ENCODE measurements at regions not wholly inside any gene's neighbourhood (a gene's known extent, or its start where the extent isn't known, plus 50 kb on each side); places are given as distances from the start of the nearest gene placed in this dataset.

DNA sequence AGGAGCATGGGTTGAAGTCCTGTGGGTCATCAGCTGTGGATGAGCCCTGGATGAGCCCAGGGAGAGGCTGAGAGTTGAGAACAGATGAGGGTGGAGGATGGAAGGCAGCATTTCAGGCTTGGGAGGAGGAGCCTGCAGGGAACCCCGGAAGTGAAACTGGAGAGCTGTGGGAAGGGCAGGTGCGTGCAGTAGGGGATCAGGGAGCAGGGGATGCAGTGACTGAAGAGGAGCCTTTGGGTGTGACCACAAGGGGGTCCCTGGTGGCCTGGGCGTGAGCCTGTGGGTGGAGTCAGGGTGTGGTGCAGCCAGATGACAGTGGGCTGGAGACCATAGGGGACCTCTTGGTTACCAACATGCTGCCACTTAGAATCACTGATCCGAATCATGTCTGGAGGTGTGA is 115.5 kb downstream of the PAPOLA start:
- H3K4me3 Mint-ChIP-seq = no peak overlapping the region
- no peaks in the 10 kb centered on the region for H3K36me3 Mint-ChIP-seq (ENCODE audit: low read depth)

DNA sequence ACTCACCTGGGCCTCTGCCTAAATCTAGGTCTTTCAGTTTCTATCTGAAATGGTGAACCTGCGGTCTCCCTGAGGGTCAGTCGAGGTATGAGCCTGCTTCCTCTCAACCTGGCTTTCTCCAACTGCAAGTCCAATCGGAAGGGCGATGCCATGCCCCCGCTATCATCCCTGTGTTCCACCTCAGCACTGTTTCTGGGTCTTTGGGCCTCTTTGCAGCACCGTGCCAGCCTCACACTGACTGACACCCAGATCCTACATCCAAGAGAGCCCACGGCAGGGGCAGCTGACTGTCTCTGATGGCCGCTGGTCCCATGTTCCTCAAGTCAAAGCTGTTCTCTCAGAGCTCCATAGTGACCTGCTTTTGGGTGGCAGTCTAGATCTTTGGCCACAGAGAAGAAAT is 120.7 kb downstream of the PAPOLA start:
- H3K4me1 Mint-ChIP-seq = no peaks in the 10 kb centered on the region
- DNase-seq (ENCODE audit: low read depth, low spot score) = no peak
- no peak overlapping the region for H3K4me3 Mint-ChIP-seq
- TF ChIP-seq, protein P1, sequence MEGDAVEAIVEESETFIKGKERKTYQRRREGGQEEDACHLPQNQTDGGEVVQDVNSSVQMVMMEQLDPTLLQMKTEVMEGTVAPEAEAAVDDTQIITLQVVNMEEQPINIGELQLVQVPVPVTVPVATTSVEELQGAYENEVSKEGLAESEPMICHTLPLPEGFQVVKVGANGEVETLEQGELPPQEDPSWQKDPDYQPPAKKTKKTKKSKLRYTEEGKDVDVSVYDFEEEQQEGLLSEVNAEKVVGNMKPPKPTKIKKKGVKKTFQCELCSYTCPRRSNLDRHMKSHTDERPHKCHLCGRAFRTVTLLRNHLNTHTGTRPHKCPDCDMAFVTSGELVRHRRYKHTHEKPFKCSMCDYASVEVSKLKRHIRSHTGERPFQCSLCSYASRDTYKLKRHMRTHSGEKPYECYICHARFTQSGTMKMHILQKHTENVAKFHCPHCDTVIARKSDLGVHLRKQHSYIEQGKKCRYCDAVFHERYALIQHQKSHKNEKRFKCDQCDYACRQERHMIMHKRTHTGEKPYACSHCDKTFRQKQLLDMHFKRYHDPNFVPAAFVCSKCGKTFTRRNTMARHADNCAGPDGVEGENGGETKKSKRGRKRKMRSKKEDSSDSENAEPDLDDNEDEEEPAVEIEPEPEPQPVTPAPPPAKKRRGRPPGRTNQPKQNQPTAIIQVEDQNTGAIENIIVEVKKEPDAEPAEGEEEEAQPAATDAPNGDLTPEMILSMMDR (conservative IDR thresholded peaks at IDR 0.05) = no peak
- no peak overlapping the region for H3K27ac Mint-ChIP-seq (ENCODE audit: unreplicated experiment)
- H3K36me3 Mint-ChIP-seq (ENCODE audit: low read depth) = no peaks in the 10 kb centered on the region
- H3K27me3 Mint-ChIP-seq (ENCODE audit: low read depth) = peaks cover 15% of the 10 kb centered on the region
- H3K9me3 Mint-ChIP-seq = no peaks in the 10 kb centered on the region

More for the DNA sequence above, 115.5 kb downstream of the PAPOLA start:
- TF ChIP-seq, protein P1 (conservative IDR thresholded peaks at IDR 0.05) = no peak
- Mint-ChIP-seq H3K27me3 (ENCODE audit: low read depth) (peaks cover 38% of the 10 kb centered on the region), H3K4me1 (no peaks in the 10 kb centered on the region), H3K9me3 (no peaks in the 10 kb centered on the region), H3K27ac (ENCODE audit: unreplicated experiment) (no peak overlapping the region)
- DNase-seq (ENCODE audit: low read depth, low spot score) = no peak

DNA sequence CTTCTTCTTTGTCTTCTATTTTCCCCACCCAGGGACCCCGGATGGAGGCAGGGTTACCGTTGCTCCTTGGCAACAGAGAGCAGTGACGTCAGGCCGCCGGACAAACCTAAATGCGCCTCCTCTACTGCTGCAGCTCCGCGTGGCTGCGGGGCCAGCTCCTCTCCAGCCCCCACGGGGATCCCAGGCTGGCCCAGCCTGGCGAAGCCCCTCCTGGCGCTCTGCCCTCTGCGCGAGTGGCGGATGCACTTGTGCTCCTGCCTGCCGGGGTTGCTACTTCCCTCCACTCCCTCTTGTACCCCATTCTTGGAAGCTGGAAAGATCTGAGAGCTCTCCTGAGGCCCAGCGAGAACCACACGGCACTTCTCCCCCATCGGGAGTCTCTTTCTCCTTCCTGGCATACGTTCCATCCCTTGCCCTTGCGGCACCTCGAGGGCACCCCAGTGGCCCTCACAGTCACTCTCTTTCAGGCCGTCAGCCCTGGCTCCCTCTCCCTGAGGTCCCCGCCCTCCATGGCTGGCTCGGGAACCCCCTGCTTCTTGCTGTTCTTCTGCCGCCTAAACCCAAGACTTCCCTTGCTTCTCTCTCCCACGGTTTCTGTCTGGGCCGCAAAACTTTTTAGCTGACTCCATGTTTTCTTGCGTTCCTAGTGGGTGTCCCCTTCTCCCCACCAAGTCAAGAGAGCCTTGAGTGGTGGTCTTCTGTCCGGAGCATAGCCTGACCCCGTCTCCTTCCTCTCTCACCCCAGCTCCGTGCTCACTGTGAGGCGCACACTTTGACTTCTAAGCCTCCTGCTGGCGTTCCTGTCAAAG is 121.7 kb downstream of the PAPOLA start:
- no peaks in the 10 kb centered on the region for H3K9me3 Mint-ChIP-seq
- no peak overlapping the region for H3K4me3 Mint-ChIP-seq
- H3K36me3 Mint-ChIP-seq (ENCODE audit: low read depth) = no peaks in the 10 kb centered on the region
- H3K4me1 Mint-ChIP-seq = no peaks in the 10 kb centered on the region
- TF ChIP-seq, protein P1 (conservative IDR thresholded peaks at IDR 0.05) = no peak
- H3K27me3 Mint-ChIP-seq (ENCODE audit: low read depth) = peaks cover 15% of the 10 kb centered on the region
- no peak overlapping the region for H3K27ac Mint-ChIP-seq (ENCODE audit: unreplicated experiment)
- no peak for DNase-seq (ENCODE audit: low read depth, low spot score)

DNA sequence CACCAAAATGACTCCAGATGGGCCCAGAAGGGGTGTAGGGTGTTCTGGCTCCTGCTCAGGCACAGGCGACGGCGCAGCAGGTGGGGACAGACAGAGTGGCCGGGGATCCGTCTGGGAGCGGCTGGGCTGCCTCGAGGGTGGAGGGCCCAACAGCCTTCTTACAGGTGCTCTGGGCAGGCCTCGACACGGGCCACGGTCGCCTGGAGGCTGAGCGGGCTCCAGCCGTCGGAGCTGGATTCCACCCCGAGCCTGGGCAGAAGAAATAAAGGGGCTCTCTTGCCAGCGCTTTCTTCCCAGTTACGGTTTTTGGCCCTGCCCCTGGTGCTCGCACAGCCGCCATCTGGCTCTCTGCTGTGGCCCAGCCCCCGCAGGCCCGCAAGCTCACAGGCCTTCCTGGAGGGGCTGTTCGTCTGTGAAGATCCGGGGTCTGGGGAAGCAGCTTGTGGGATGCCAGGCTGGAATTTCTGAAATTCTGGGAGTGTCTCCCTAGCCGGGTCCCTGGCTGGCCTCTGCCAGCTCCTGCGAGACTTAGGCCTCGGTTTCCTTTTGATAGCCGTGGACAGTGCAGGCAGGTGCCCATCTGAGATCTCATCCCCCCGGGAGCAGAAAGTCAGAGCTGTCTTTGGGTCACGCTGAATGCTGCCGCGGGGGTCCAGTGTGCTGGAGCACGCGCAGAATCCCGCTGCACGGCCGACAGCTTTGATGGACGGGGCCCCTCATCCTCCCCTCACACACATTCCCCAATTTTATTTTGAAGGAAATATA is 122.7 kb downstream of the PAPOLA start:
- no peak for DNase-seq (ENCODE audit: low read depth, low spot score)
- H3K9me3 Mint-ChIP-seq = no peaks in the 10 kb centered on the region
- no peaks in the 10 kb centered on the region for H3K36me3 Mint-ChIP-seq (ENCODE audit: low read depth)
- no peaks in the 10 kb centered on the region for H3K4me1 Mint-ChIP-seq
- no peak overlapping the region for H3K4me3 Mint-ChIP-seq
- no peak overlapping the region for H3K27ac Mint-ChIP-seq (ENCODE audit: unreplicated experiment)
- H3K27me3 Mint-ChIP-seq (ENCODE audit: low read depth) = peaks cover 13% of the 10 kb centered on the region
- TF ChIP-seq, protein P1 (conservative IDR thresholded peaks at IDR 0.05) = no peak

DNA sequence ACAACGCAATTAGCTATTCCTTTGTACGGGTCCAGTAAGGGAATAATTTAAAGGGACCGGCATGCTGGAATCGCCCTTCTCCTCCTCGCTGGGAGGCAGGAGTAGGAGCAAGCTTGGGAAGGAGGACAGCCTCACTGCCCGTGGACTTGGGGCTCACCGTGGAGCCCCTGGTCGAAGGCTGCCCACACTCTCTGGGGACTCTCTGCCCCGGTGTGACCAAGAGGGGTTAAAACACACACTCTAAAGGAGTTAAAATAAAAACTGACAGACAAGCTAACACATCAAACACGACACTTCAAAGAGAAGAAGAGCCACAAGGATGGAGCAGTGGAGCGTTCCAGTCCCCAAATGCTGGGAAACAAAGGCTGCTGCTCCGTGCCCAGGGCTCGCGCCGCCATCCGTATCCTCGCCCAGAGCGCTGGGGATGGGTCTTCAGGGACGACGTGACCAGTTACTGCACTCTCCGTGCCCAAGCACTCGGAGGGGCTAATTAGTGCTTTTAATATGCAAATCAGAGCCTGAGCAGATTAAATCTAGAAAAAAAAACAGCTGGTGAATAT is 123.3 kb downstream of the PAPOLA start:
- Mint-ChIP-seq H3K4me1 (no peaks in the 10 kb centered on the region), H3K27me3 (ENCODE audit: low read depth) (peaks cover 11% of the 10 kb centered on the region), H3K4me3 (no peak overlapping the region), H3K36me3 (ENCODE audit: low read depth) (no peaks in the 10 kb centered on the region), H3K27ac (ENCODE audit: unreplicated experiment) (no peak overlapping the region), H3K9me3 (no peaks in the 10 kb centered on the region)
- TF ChIP-seq, protein P1 (conservative IDR thresholded peaks at IDR 0.05) = no peak
- no peak for DNase-seq (ENCODE audit: low read depth, low spot score)

Measured in neural crest cell (in vitro differentiated cells).